ELR (cell line): ENCODE measurements at regions not wholly inside any gene's neighbourhood (a gene's known extent, or its start where the extent isn't known, plus 50 kb on each side); places are given as distances from the start of the nearest gene placed in this dataset.

Source experiments
- DNase-seq: peaks from one replicate; pipeline ENCODE4 v3.0.0-alpha.2; 2015; ENCODE audit warnings: low read depth

DNA sequence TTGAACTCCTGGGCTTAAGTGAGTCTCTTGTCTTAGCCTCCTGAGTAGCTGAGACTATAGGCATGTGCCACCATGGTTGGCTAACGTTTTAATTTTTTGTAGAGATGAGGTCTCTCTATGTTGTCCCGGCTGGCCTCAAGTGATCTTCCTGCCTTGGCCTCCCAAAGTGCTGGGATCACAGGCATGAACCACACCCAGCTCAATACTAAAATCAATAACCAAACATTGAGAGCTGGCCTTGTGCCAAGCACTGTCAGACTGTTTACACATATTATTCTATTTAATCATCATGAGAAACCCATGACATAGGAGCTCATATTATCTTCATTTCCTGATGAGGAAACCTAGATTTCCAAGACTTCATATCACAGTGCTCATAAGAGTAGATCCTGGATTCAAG is 251.2 kb downstream of the BAMBI start:
- peak; percentile 27 for DNase-seq

GRCh38 chr10:28929942-28930341 is 252.6 kb downstream of the BAMBI start:
- DNase-seq: no peak

DNA sequence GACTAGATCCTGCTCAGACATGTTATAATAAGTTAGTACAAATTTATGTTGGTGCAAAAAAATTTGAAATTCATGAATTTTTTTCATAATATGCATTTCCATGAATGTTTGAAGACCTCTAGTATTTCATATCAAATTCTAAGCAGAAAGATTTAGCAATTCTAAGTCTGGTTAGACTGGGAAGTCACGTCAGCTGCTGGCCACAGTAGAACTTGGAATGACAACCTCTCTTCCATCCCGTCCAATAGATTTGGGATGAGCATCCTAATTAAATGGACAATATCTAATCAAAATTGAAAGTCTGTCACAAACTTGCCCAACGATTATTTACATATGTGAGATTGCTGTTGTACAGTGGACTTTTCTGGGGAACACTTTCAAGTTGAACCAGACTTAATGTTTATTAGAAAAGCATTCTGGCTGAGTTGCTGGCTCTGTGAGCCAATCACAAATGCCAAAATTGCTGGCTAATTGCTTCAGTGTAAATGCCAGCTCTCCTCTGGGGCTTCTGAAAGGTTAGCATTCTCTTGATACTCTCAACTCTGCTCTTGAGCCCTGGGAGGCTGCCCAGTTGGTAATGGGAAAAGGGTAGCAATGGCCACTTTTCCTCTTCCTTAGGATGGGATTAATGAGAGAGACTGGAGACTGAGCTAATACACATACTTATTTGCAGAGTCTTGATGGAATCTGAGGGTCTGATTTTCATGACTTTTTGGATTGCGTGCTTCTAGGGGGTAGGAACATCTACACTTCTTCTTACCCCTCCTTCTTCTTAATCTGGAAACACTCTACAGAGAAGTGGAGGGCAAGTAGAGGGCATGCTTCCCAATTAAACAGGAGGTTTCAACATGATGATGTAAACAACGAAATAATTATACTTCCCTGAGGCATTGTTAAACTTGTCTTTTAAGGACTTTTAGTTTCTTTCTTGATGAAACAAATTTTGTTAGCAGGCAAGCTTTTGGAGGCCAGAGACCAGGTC is 253.5 kb downstream of the BAMBI start:
- no peak for DNase-seq

GRCh38 chr10:28935061-28935460 is 257.7 kb downstream of the BAMBI start:
- DNase-seq: no peak

DNA sequence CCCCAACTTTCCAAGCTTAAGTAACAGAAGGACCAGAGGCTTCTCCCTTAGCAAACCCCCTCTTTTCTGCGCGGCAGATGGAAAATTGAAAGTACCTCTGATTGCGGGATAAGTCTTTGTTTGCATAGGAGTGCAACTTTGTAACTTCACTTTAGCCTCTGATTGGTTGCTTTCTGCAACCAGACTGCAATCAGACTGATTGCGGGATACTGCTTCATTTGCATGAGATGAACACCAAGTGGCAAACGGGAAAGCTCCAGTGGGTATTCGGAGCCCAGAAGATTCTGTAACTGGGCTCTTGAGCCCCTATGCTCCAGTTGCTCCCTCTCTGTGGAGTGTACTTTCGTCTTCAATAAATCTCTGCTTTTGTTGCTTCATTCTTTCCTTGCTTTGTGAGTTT is 260.6 kb downstream of the BAMBI start:
- no peak for DNase-seq

- no peak for DNase-seq
Observed at GRCh38 chr10:28938745-28939144, 261.4 kb downstream of the BAMBI start.

GRCh38 chr10:28939281-28940157 is 262.2 kb downstream of the BAMBI start:
- no peak for DNase-seq

GRCh38 chr10:28940158-28940888 is 263.0 kb downstream of the BAMBI start:
- no peak for DNase-seq

- DNase-seq: no peak
Observed at GRCh38 chr10:28942012-28942411, 264.7 kb downstream of the BAMBI start.

DNA sequence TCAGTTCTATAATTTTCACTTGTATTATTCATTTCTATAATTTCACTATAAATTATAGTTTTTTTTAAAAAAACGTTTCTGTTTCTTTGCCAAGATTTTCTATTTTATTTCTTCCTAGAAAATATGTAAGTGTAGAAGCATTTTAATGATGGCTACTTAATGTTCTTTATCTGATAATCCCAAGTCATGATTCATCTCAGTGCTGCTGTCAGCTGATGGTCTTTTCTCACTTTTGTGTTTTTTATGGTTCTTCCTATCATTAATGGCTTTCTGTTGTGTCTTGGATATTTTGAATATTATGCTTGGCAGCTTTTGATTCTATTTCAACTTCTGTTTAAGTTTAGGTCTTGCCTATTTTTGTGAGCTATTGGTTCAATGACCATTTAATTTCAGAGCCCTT is 268.6 kb downstream of the BAMBI start:
- DNase-seq: no peak

DNA sequence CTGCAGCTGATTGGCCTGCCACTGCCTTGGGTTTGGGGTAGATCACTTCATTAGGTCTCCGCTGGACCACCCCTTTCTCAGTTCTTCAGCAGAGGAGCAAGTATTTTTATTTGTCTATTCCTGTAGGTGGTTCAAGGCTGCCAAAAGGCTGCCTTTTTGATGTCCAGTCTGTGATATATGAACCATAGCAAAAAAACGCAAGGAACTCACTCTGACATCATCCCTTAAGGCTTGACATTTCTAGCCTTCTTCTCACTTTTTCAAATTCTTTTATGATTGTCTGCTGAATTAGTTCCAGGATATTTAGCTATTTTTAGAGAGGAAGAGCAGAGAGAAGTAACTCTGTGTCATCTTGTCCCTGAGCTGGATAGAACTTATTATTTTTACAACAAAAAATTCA is 269.2 kb downstream of the BAMBI start:
- peak; percentile 45 for DNase-seq

DNA sequence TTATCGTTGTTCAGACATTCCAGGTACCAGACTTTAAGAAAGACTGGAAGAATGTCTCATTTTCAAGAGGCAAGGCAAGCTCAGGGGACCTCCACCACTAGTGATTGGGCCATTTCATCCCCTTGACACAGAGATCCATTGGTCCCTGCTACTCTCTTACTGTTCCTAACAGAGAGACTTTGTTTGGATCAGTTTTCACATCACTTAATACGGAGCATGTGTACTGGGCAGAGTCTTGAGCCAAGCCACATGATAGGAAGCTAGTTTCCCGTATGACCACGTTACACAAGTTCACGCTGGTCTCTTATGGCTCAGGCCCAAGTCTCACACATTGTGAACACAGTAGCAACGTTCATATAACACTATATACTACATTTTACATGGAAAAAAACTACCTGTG is 269.9 kb downstream of the BAMBI start:
- DNase-seq: no peak

- peak; percentile 26 for DNase-seq
Observed at GRCh38 chr10:28948046-28948445, 270.7 kb downstream of the BAMBI start.

DNA sequence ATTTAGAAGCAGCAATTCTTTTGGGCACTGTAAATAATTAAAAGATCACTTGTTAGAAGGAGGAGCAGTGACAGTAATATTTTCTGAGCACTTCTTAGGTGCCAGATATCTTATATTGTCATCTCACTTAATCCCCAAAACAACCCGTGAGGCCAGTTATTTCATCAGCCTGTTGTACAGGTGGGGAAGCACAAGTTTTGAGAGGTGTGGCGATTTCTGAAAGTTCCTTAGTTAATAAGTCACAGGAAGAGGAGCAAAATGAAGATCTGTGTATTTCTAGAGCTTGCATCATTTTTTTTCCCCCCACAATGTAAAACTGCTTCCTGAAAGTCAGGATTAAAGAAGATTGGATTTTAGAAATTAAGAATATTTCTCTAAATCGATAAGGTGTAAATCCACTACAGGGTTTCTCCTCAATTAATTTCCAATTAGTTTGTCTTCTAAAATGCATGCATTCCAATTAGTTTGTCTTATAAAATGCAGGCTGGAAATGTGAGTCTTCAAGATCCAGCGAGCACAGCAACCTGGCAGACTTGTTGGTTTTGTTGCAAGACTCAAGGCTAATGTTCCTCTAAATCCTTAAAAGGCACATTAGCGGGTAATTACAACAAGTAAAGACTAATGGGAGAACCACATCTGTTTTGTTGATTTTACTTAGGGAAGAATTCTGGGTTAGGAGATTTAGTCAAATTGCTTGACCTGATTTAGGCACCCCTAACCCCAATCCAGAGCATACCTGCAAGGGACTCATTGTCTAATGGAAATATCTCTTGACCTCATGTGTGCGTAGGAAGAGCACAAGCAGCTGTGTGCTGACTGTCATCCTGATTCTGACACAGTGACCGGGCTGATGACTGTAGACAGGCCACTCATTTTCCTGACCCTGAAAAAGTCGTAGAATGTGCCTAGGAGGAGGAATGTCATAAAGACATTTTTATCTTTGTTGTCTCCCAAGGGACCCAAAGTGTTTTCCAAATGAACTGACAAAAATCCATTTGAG is 272.0 kb downstream of the BAMBI start:
- no peak for DNase-seq

GRCh38 chr10:28951484-28951883 is 274.2 kb downstream of the BAMBI start:
- no peak for DNase-seq

- DNase-seq: no peak
Observed at GRCh38 chr10:28952523-28952922, 275.2 kb downstream of the BAMBI start.

DNA sequence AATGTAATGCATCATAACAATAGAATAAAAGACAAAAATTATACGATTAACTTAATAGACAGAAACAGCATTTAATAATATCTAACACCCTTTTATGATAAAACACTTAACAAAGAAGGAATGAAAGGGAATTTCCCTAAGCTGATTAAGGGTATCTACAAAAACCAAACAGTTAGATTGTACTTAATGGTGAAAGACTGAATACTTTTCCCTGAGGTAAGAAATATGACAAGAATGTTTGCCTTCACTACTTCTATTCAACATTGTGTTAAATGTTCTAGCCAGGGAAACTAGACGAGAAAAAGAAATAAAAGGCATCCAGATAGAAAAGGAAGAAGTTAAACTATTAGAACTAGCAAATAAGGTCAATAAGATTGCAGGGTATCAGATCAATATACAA is 276.9 kb downstream of the BAMBI start:
- DNase-seq: no peak

DNA sequence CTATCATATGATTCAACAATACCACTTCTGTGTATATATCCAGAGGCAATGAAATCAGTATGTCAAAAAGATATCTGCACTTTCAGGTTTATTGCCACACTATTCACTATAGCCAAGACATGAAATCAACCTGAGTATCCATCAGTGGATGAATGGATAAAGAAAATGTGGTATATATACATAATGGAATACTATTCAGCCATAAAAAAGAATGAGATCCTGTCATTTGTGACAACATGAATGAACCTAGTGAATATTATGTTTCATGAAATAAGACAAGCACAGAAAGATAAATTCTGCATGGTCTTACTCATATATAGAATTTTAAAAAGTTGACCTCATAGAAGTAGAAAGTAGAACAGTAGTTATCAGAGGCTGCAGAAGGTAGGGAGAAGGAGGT is 281.1 kb downstream of the BAMBI start:
- no peak for DNase-seq

DNA sequence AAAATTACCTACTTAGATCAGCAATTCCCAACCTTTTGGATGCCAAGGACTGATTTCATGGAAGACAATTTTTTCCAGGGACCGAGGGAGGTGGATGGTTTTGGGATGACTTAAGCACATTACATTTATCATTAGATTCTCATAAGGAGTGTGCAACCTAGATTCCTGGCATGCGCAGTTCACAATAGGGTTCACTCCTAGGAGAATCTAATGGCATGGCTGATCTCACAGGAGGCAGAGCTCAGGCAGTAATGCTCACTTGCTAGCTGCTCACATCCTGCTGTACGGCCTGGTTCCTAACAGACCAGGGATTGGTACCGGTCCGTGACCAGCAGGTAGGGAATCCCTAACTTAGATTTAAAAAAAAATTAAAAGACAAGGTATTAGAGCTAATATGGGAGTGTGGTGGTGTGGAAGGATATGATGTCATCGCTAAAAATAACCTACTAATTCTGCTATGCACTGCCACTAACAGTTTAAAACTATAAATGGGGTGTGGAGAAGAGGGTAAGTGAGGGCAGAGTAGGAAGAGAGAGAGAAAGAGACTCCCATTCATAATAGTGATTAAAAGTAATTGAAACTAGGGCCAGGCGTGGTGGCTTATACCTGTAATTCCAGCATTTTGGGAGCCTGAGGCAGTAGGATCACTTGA is 282.7 kb downstream of the BAMBI start:
- no peak for DNase-seq

DNA sequence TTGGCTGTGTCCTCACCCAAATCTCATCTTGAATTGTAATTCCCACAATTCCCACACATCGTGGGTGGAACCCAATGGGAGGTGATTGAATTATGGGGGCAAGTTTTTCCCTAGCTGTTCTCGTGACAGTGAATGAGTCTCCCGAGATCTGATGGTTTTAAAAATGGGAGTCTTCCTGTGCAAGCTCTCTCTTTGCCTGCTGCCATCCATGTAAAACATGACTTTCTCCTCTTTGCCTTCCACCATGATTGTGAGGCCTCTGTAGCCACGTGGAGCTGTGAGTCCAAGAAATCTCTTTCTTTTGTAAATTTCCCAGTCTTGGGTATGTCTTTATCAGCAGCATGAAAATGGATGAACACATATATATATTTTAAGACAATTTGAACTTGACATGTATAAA is 285.4 kb downstream of the BAMBI start:
- no peak for DNase-seq
